ENCODE measurements at regions not wholly inside any gene's neighbourhood (a gene's known extent, or its start where the extent isn't known, plus 50 kb on each side); places are given as distances from the start of the nearest gene placed in this dataset.

DNA sequence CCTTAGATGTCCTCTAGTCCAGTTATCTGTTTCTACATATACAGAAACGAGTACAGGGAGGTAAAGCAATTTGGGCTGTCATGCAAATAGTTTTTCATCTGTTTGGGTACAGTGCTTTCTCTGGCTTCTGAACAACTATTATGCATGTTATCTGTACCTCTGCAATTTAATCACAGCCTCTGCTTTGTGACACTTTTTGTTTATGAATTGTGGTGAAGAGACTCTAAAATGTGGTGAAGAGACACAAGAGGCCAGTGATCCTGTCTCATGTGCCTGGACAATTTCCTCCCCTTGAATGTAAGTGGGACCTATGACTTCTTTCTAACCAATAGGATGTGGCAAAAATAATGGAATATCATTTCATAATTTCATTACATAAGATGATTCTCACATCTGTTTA, 130.3 kb upstream of the ARHGAP42 start:
- no peaks in the 10 kb centered on the region for H3K9me3 ChIP-seq (replicated peaks in 1 of 3)
- no peak for DNase-seq
- intact Hi-C loops (cut with DNase I): no loop called here
- peaks cover 0 to 4% of the 10 kb centered on the region in 2 donors for H3K4me1 ChIP-seq (replicated peaks in 1 of 2)
- no peak overlapping the region for H3K4me3 ChIP-seq
- no peaks in the 10 kb centered on the region for H3K36me3 ChIP-seq (replicated peaks in 1 of 2)
- WGBS, 4 donors: 29 to 83% (median 51%) methylated on average over 1 of the region's 1 CpG
- no peaks in the 10 kb centered on the region for H3K27me3 ChIP-seq
- no peak overlapping the region for H3K27ac ChIP-seq
- TF ChIP-seq POLR2A (IDR thresholded peaks at IDR 0.05): no peak
- TF ChIP-seq, protein P1, sequence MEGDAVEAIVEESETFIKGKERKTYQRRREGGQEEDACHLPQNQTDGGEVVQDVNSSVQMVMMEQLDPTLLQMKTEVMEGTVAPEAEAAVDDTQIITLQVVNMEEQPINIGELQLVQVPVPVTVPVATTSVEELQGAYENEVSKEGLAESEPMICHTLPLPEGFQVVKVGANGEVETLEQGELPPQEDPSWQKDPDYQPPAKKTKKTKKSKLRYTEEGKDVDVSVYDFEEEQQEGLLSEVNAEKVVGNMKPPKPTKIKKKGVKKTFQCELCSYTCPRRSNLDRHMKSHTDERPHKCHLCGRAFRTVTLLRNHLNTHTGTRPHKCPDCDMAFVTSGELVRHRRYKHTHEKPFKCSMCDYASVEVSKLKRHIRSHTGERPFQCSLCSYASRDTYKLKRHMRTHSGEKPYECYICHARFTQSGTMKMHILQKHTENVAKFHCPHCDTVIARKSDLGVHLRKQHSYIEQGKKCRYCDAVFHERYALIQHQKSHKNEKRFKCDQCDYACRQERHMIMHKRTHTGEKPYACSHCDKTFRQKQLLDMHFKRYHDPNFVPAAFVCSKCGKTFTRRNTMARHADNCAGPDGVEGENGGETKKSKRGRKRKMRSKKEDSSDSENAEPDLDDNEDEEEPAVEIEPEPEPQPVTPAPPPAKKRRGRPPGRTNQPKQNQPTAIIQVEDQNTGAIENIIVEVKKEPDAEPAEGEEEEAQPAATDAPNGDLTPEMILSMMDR (IDR thresholded peaks at IDR 0.05): no peak

DNA sequence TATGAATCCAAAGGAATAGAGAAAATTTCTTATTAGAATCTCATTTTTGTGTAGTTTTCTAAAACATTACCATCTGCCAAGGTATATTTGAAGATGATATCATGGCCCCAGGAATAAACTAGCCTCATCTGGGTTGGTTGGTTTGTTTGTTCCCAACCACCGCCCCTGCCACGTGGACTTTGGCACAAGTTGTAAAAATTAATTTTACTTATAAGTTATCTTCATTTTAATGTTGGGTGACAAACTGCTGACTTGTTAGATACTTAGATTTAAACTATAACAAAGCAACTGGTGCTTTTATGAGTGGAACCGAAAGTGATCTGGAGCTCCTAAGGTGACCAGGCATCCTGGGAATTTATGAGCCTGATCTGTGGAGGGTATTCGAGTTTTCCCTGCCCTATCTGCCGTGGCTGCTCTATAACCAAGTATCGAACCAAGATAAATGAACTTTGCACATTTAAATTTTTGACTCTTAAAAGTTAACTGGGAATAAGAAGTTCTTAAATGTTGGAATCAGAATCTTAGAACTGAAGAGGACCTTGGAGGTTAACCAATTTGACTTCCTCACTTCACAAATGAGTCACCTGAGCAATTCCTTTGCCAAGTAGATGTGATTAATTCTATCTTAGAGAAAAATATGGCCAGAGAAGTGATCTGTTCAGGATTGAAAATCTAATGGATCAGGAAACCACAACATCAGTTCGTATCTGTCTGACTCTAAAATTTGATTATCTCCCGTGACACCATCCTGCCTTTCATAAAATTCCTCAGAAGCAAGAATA, 129.1 kb upstream of the ARHGAP42 start:
- no peaks in the 10 kb centered on the region for H3K36me3 ChIP-seq (replicated peaks in 1 of 2)
- peaks cover 0 to 9% of the 10 kb centered on the region in 2 donors for H3K4me1 ChIP-seq (replicated peaks in 1 of 2)
- intact Hi-C loops (cut with DNase I): no loop called here
- H3K4me3 ChIP-seq: no peak overlapping the region
- no peaks in the 10 kb centered on the region for H3K27me3 ChIP-seq
- TF ChIP-seq POLR2A (IDR thresholded peaks at IDR 0.05): no peak
- TF ChIP-seq, protein P1 (IDR thresholded peaks at IDR 0.05): no peak
- WGBS, 4 donors: 56 to 88% (median 69%) methylated on average over 8 of the region's 8 CpGs
- H3K9me3 ChIP-seq (replicated peaks in 1 of 3): no peaks in the 10 kb centered on the region
- no peak for DNase-seq
- H3K27ac ChIP-seq: no peak overlapping the region

DNA sequence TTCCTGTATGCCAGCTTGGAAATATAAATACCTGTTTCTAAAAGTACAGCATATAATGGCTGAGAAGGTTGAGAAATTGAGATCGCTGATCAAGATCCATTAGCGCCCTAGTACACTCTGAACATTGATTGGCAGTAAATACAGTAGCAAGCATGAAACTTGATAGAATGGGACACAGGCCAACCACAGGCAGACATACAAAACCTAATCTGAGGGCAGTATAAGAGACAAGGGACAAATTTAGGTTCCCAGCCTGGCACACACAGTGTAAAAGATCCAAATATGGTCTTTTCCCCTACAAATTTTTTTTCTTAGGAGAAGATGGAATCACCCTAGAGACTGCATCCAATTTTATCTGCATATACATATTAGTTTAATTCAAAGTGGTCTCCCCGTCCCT, 126.5 kb upstream of the ARHGAP42 start:
- no peaks in the 10 kb centered on the region for H3K9me3 ChIP-seq (replicated peaks in 1 of 3)
- 91 to 93% (median 92%) methylated on average over 3 of the region's 3 CpGs for WGBS, 4 donors
- H3K4me1 ChIP-seq (replicated peaks in 1 of 2): peaks cover 0 to 9% of the 10 kb centered on the region in 2 donors
- TF ChIP-seq POLR2A (IDR thresholded peaks at IDR 0.05): no peak
- no peak overlapping the region for H3K27ac ChIP-seq
- no peak overlapping the region for H3K4me3 ChIP-seq
- intact Hi-C loops (cut with DNase I): no loop called here
- no peak for DNase-seq
- no peaks in the 10 kb centered on the region for H3K27me3 ChIP-seq
- H3K36me3 ChIP-seq (replicated peaks in 1 of 2): no peaks in the 10 kb centered on the region

DNA sequence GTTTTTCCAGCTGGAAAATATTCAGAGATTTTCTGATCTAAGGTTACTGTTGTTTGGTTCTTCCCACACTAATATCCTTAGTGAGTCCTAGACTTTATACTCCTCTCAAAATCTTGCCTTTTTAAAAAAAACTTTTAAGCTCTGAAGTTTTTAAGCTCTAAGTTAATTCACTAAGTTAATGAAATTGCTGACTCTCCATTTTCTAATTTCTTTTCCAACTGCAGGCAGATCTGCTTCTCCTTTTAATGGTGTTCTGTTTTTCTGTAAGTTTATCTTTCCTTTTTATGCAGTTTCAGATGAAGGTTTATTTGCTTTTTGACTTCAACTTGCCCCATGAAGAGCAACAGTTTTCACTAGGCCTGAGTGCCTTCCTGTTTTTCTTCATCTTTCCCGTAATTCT, 125.8 kb upstream of the ARHGAP42 start:
- intact Hi-C loops (cut with DNase I): no loop called here
- H3K4me1 ChIP-seq (replicated peaks in 1 of 2): peaks cover 0 to 9% of the 10 kb centered on the region in 2 donors
- no peaks in the 10 kb centered on the region for H3K27me3 ChIP-seq
- DNase-seq: no peak
- WGBS, 4 donors: 0 to 60% (median 45%) methylated on average over 1 of the region's 1 CpG
- no peak overlapping the region for H3K4me3 ChIP-seq
- H3K36me3 ChIP-seq (replicated peaks in 1 of 2): no peaks in the 10 kb centered on the region
- no peaks in the 10 kb centered on the region for H3K9me3 ChIP-seq (replicated peaks in 1 of 3)
- no peak for TF ChIP-seq POLR2A (IDR thresholded peaks at IDR 0.05)
- TF ChIP-seq, protein P1 (IDR thresholded peaks at IDR 0.05): no peak
- no peak overlapping the region for H3K27ac ChIP-seq

DNA sequence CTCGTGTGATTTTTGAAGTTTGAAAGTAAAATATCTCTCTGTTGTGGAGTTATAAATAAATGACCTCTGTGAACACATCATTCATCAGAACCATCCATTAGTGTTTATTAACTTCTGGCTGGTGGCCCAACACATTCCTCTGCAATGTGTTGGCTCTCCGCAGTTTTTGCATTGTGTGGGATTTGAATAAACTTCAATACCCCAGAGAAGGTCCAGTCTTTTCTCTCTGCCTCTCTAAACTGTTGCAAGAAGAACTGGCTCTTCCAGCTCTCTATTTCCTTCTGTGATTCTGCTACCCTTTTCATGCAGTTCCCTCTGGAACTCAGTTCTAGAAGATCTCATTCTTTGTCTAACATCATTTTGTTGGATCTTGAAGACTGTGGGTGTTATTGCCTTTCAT, 125.0 kb upstream of the ARHGAP42 start:
- intact Hi-C loops (cut with DNase I): no loop called here
- WGBS, 4 donors: 10 to 18% (median 15%) methylated on average over 2 of the region's 2 CpGs
- no peak overlapping the region for H3K27ac ChIP-seq

More for the DNA sequence above, 125.0 kb upstream of the ARHGAP42 start:
- Histone ChIP-seq H3K4me3 (no peak overlapping the region), H3K27me3 (no peaks in the 10 kb centered on the region), H3K36me3 (replicated peaks in 1 of 2) (no peaks in the 10 kb centered on the region), H3K4me1 (replicated peaks in 1 of 2) (peaks cover 0 to 9% of the 10 kb centered on the region in 2 donors), H3K9me3 (replicated peaks in 1 of 3) (no peaks in the 10 kb centered on the region)
- DNase-seq: peak in 5 of 7 donors; percentile 26 to 66 (median 37)
- TF ChIP-seq, protein P1 (IDR thresholded peaks at IDR 0.05): no peak
- no peak for TF ChIP-seq POLR2A (IDR thresholded peaks at IDR 0.05)
